Vagina (tissue), 2 donors: ENCODE measurements at regions not wholly inside any gene's neighbourhood (a gene's known extent, or its start where the extent isn't known, plus 50 kb on each side); places are given as distances from the start of the nearest gene placed in this dataset.

Experiments used
- POLR2A ChIP-seq, 2 donors: fragments of 450-650 bp; IDR thresholded peaks; one replicate each; pipeline ENCODE4 v1.6.1; 2017; ENCODE audit warnings: antibody characterized with exemption in 2 of 2, mild to moderate bottlenecking in 2 of 2, moderate library complexity in 2 of 2
- POLR2AphosphoS5 ChIP-seq, 2 donors: sonication (generic); formaldehyde crosslinking; IDR thresholded peaks; one replicate each; pipeline ENCODE4 v1.9.0; 2017; ENCODE audit warnings: antibody characterized with exemption in 2 of 2, mild to moderate bottlenecking in 2 of 2, low read depth in 1 of 2; ENCODE audit not compliant: insufficient read depth in 1 of 2
- TF ChIP-seq, protein P1 (sequence below), 3 experiments: fragments of 450-650 bp in 2 of 3; fragments of 200-600 bp in 1 of 3; sonication (generic) in 1 of 3; IDR thresholded peaks; one replicate each; pipeline ENCODE4 v1.5.1; 2017 to 2019; ENCODE audit warnings: antibody characterized with exemption in 3 of 3, mild to moderate bottlenecking in 2 of 3, moderate library complexity in 2 of 3

DNA sequence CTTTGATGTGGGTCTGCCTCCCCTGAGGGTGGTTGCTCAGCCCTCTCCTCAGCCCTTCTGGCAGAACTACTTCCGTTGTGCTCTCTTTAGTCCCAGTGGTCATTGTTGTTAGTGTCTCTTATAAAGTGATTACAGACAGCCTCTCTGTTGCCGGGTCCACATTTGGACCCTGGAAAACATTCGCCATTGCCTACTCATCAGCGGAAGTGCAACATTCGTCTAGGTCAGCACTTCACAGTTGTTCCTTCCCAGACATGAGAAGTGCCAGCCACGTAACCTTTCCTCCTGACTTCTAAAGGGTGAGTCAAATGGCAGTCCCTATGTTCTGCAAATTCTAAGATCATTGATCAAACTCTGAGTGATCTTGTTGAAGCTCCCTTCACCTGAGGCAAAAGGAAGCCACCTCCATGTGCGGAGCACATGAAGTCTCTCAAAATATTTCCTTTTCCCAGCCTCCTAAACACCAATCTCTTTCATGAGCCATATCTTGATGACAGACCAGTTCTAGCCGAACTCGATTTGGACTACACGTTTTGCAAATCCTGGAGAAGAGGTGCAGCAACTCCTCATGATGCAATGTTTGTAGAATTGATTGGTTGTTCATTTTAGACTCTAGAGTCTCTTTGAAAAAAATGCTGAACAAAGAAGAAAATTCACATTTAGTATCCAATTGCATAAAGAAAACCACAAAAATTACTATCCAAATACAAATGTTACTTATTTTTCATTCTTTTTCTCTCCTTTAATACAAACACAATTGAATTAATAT is 163.8 kb downstream of the RPL10L start:
- TF ChIP-seq, protein P1, sequence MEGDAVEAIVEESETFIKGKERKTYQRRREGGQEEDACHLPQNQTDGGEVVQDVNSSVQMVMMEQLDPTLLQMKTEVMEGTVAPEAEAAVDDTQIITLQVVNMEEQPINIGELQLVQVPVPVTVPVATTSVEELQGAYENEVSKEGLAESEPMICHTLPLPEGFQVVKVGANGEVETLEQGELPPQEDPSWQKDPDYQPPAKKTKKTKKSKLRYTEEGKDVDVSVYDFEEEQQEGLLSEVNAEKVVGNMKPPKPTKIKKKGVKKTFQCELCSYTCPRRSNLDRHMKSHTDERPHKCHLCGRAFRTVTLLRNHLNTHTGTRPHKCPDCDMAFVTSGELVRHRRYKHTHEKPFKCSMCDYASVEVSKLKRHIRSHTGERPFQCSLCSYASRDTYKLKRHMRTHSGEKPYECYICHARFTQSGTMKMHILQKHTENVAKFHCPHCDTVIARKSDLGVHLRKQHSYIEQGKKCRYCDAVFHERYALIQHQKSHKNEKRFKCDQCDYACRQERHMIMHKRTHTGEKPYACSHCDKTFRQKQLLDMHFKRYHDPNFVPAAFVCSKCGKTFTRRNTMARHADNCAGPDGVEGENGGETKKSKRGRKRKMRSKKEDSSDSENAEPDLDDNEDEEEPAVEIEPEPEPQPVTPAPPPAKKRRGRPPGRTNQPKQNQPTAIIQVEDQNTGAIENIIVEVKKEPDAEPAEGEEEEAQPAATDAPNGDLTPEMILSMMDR (IDR thresholded peaks at IDR 0.05) = no peak
- no peak for TF ChIP-seq POLR2A (IDR thresholded peaks at IDR 0.05)
- no peak for TF ChIP-seq POLR2AphosphoS5 (IDR thresholded peaks at IDR 0.05; ENCODE audit: insufficient read depth in 1 of 2, low read depth in 1 of 2)
